Astrocyte (in vitro differentiated cells and primary cell): ENCODE measurements at regions not wholly inside any gene's neighbourhood (a gene's known extent, or its start where the extent isn't known, plus 50 kb on each side); places are given as distances from the start of the nearest gene placed in this dataset.

Experiments
- DNase-seq: peaks from one replicate; pipeline ENCODE4 v3.0.0-alpha.2; 2010; ENCODE audit warnings: low read depth
- FAIRE-seq: peaks from 2 replicates; lab custom pipeline; 2011; peaks lifted over from hg19 to GRCh38; lab: Jason Lieb, UNC
- H2AFZ ChIP-seq: 2 replicates; pipeline ENCODE4 v1.6.0; 2012; ENCODE audit warnings: low read depth, low read length, inconsistent platforms
- H3K27ac ChIP-seq: 2 replicates; pipeline ENCODE4 v1.5.1; 2011; ENCODE audit warnings: low read depth, low read length, inconsistent platforms
- H3K27me3 ChIP-seq: 2 replicates; pipeline ENCODE4 v1.6.0; 2011; ENCODE audit warnings: low read length, inconsistent platforms; ENCODE audit not compliant: insufficient read depth
- H3K36me3 ChIP-seq: 2 replicates; pipeline ENCODE4 v1.5.1; 2011; ENCODE audit warnings: low read length, inconsistent platforms; ENCODE audit not compliant: insufficient read depth
- H3K4me1 ChIP-seq: 2 replicates; pipeline ENCODE4 v1.5.1; 2011; ENCODE audit warnings: low read length, inconsistent platforms; ENCODE audit not compliant: insufficient read depth
- H3K4me2 ChIP-seq: 2 replicates; pipeline ENCODE4 v1.6.0; 2012; ENCODE audit warnings: low read length, inconsistent platforms
- H3K4me3 ChIP-seq: 2 replicates; pipeline ENCODE4 v1.5.1; 2011; ENCODE audit warnings: low read depth, mild to moderate bottlenecking, low read length, inconsistent platforms; ENCODE audit not compliant: insufficient read depth
- H3K79me2 ChIP-seq: 2 replicates; pipeline ENCODE4 v1.6.0; 2012; ENCODE audit warnings: mild to moderate bottlenecking, low read length, inconsistent platforms; ENCODE audit not compliant: insufficient read depth
- H3K9ac ChIP-seq: 2 replicates; pipeline ENCODE4 v1.6.0; 2012; ENCODE audit warnings: mild to moderate bottlenecking, low read length, inconsistent platforms
- H3K9me3 ChIP-seq: 2 replicates; pipeline ENCODE4 v1.5.1; 2012; ENCODE audit warnings: low read depth, mild to moderate bottlenecking, low read length, inconsistent platforms; ENCODE audit not compliant: insufficient read depth
- H4K20me1 ChIP-seq: 2 replicates; pipeline ENCODE4 v1.6.0; 2012; ENCODE audit warnings: low read length, inconsistent platforms; ENCODE audit not compliant: insufficient read depth
- H3K27ac Mint-ChIP-seq: one replicate; pipeline ENCODE4 v1.8.0; 2021; ENCODE audit warnings: mild to moderate bottlenecking, mixed read lengths; ENCODE audit not compliant: unreplicated experiment
- H3K27me3 Mint-ChIP-seq: one replicate; pipeline ENCODE4 v1.8.0; 2021; ENCODE audit warnings: low read depth, mixed read lengths; ENCODE audit not compliant: unreplicated experiment
- H3K36me3 Mint-ChIP-seq: one replicate; pipeline ENCODE4 v1.8.0; 2021; ENCODE audit warnings: low read depth, mixed read lengths; ENCODE audit not compliant: unreplicated experiment
- H3K4me1 Mint-ChIP-seq: one replicate; pipeline ENCODE4 v1.8.0; 2021; ENCODE audit warnings: low read depth, mixed read lengths; ENCODE audit not compliant: unreplicated experiment
- H3K4me3 Mint-ChIP-seq: one replicate; pipeline ENCODE4 v1.8.0; 2021; ENCODE audit warnings: mild to moderate bottlenecking, moderate library complexity, mixed read lengths; ENCODE audit not compliant: unreplicated experiment
- H3K9me3 Mint-ChIP-seq: one replicate; pipeline ENCODE4 v1.8.0; 2021; ENCODE audit warnings: mild to moderate bottlenecking, mixed read lengths; ENCODE audit not compliant: unreplicated experiment
- EZH2 ChIP-seq: IDR thresholded peaks from 2 replicates; pipeline ENCODE4 v1.6.1; 2012; ENCODE audit warnings: mild to moderate bottlenecking, low read length, inconsistent platforms; ENCODE audit not compliant: insufficient read depth
- TF ChIP-seq, protein P1 (sequence below): IDR thresholded peaks from 2 replicates; pipeline ENCODE4 v1.5.1; 2011; ENCODE audit warnings: low read depth, mild to moderate bottlenecking, inconsistent platforms, low read length, moderate library complexity; ENCODE audit not compliant: insufficient read depth

- Mint-ChIP-seq H3K4me1 (peaks cover 4% of the 10 kb centered on the region), H3K27ac (no peak overlapping the region), H3K9me3 (peaks cover 38% of the 10 kb centered on the region), H3K36me3 (peaks cover 7% of the 10 kb centered on the region), H3K4me3 (no peak overlapping the region), H3K27me3 (no peaks in the 10 kb centered on the region)
- H3K9me3 ChIP-seq: peaks cover 5% of the 10 kb centered on the region
- H3K79me2 ChIP-seq: no peaks in the 10 kb centered on the region
- H3K36me3 ChIP-seq: no peaks in the 10 kb centered on the region
- TF ChIP-seq, protein P1, sequence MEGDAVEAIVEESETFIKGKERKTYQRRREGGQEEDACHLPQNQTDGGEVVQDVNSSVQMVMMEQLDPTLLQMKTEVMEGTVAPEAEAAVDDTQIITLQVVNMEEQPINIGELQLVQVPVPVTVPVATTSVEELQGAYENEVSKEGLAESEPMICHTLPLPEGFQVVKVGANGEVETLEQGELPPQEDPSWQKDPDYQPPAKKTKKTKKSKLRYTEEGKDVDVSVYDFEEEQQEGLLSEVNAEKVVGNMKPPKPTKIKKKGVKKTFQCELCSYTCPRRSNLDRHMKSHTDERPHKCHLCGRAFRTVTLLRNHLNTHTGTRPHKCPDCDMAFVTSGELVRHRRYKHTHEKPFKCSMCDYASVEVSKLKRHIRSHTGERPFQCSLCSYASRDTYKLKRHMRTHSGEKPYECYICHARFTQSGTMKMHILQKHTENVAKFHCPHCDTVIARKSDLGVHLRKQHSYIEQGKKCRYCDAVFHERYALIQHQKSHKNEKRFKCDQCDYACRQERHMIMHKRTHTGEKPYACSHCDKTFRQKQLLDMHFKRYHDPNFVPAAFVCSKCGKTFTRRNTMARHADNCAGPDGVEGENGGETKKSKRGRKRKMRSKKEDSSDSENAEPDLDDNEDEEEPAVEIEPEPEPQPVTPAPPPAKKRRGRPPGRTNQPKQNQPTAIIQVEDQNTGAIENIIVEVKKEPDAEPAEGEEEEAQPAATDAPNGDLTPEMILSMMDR: no peak
- no peak for TF ChIP-seq EZH2
- FAIRE-seq: no peak
- H3K4me2 ChIP-seq: peak overlapping the region; percentile 51
- no peaks in the 10 kb centered on the region for H4K20me1 ChIP-seq
- peak; percentile 84 for DNase-seq
- H3K4me1 ChIP-seq: no peaks in the 10 kb centered on the region
- no peak overlapping the region for H3K4me3 ChIP-seq
- H3K27me3 ChIP-seq: no peaks in the 10 kb centered on the region
- H3K9ac ChIP-seq: no peak overlapping the region
- no peak overlapping the region for H2AFZ ChIP-seq
- no peak overlapping the region for H3K27ac ChIP-seq
These were observed 94.2 kb upstream of the DLX2 start for GRCh38 chr2:172196768-172197431.

DNA sequence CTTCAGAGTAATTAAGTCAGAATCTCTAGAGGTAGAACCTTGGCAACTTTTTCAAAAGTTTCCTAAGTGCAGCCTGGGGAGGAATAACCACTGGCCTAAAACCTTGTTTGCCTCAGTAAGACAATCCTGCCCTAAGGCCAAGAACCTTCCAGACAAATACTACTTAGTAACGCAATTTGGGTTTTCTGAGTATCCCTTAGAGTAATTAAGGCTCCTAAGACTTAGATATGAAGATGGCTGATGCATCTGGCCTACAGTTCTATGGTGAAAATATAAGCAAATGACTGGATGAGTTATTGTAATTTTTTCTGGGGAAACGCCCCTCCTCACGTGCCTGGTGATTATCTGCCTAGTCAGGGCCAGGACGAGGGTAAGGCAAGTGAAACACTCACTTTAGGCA, 95.7 kb upstream of the DLX2 start:
- Histone ChIP-seq H3K27ac (no peak overlapping the region), H3K9ac (no peak overlapping the region)

GRCh38 chr2:172198908-172199307, 96.2 kb upstream of the DLX2 start:
- Mint-ChIP-seq H3K4me1 (peaks cover 4% of the 10 kb centered on the region), H3K4me3 (no peak overlapping the region), H3K9me3 (peaks cover 26% of the 10 kb centered on the region), H3K27ac (no peak overlapping the region), H3K27me3 (no peaks in the 10 kb centered on the region), H3K36me3 (no peaks in the 10 kb centered on the region)
- no peaks in the 10 kb centered on the region for H3K36me3 ChIP-seq
- peaks cover 5% of the 10 kb centered on the region for H3K9me3 ChIP-seq
- no peak overlapping the region for H2AFZ ChIP-seq
- no peak overlapping the region for H3K4me2 ChIP-seq
- no peaks in the 10 kb centered on the region for H4K20me1 ChIP-seq
- FAIRE-seq (no peak), DNase-seq (no peak)
- H3K4me3 ChIP-seq: no peak overlapping the region
- H3K4me1 ChIP-seq: no peaks in the 10 kb centered on the region
- no peaks in the 10 kb centered on the region for H3K27me3 ChIP-seq
- no peaks in the 10 kb centered on the region for H3K79me2 ChIP-seq
- TF ChIP-seq, protein P1: no peak
- no peak for TF ChIP-seq EZH2
- no peak overlapping the region for H3K27ac ChIP-seq
- no peak overlapping the region for H3K9ac ChIP-seq

More for the DNA sequence above, 95.7 kb upstream of the DLX2 start:
- no peaks in the 10 kb centered on the region for H3K4me1 ChIP-seq
- peaks cover 30% of the 10 kb centered on the region for H3K9me3 Mint-ChIP-seq
- H3K36me3 ChIP-seq: no peaks in the 10 kb centered on the region
- no peak overlapping the region for H3K27ac Mint-ChIP-seq
- no peak overlapping the region for H2AFZ ChIP-seq
- H4K20me1 ChIP-seq: no peaks in the 10 kb centered on the region
- no peaks in the 10 kb centered on the region for H3K79me2 ChIP-seq
- H3K9me3 ChIP-seq: peaks cover 5% of the 10 kb centered on the region
- H3K27me3 Mint-ChIP-seq: no peaks in the 10 kb centered on the region
- H3K4me2 ChIP-seq: no peak overlapping the region
- TF ChIP-seq EZH2: no peak
- TF ChIP-seq, protein P1: no peak
- FAIRE-seq: no peak
- DNase-seq: no peak
- peaks cover 4% of the 10 kb centered on the region for H3K4me1 Mint-ChIP-seq
- no peak overlapping the region for H3K4me3 Mint-ChIP-seq
- H3K4me3 ChIP-seq: no peak overlapping the region
- no peaks in the 10 kb centered on the region for H3K27me3 ChIP-seq
- H3K36me3 Mint-ChIP-seq: peaks cover under 1% of the 10 kb centered on the region
